GM18861 (cell line): ENCODE measurements at regions not wholly inside any gene's neighbourhood (a gene's known extent, or its start where the extent isn't known, plus 50 kb on each side); places are given as distances from the start of the nearest gene placed in this dataset.
"Not testable (repeated sequence)": the region's sequence is repeated elsewhere in the genome, so short reads cannot be mapped to it uniquely, and the experiment has no call there.

Experiments used
- ATAC-seq: cut with Tn5 transposase; IDR thresholded peaks from one replicate; pipeline ENCODE4 v1.9.1; 2021; ENCODE audit not compliant: unreplicated experiment

- no peak for ATAC-seq
Observed at GRCh38 chr3:104920512-104920911, 446.2 kb upstream of the ALCAM start.

DNA sequence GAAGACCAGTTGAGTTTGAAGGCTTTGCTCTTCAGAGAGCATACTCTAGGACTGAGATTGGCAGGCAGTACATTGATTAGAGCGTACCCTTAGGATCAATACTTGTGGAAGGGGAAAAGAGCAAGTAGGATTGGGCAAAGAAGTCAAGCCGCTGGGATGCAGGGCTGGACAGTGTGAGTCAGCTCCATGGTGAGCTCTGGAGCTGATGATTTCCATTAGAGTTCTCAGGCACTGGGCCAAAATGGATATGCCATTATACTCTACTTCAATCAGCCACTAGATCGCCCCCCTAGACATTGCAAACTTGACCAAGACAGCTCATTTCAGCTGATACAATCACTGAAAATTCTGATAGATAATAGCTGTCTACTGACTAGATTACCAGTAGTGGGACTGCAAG, 432.7 kb upstream of the ALCAM start:
- no peak for ATAC-seq

DNA sequence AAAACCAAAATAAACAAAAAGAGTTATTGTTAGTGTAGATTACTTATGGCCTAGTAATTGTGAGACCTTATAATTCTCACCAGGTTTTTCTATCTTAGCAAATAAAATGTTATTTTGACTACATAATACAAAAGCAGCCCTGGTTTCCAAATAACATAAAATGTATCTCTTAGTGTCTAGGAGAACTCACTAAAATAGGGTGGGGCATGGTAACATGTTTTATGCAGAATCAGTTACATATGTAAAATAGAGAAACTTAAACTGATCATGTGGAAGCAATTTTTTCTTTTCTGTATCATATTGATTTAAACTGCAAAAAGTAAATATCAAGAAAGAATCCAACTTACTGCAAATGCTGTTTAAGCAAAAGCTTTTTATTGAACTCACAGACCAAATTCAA, 431.1 kb upstream of the ALCAM start:
- ATAC-seq: no peak

DNA sequence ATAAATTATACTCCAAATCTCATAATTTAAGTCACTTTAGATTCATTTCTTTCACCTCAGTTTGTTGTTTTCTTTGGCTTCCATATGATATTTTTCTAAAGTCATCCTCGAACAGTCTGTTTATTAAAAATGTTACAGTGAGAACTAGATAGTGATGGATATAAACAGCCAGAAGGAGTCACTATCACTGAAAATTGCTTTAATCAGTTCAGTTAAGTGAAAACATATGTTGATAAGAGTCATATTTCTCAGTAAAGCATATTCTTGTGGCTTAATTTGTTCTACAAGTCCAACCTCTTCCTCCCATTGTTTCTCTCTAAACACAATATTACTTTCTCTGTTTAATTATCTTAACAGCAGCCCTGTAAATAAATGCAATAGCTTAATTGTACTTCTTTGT, 427.5 kb upstream of the ALCAM start:
- ATAC-seq: no peak

DNA sequence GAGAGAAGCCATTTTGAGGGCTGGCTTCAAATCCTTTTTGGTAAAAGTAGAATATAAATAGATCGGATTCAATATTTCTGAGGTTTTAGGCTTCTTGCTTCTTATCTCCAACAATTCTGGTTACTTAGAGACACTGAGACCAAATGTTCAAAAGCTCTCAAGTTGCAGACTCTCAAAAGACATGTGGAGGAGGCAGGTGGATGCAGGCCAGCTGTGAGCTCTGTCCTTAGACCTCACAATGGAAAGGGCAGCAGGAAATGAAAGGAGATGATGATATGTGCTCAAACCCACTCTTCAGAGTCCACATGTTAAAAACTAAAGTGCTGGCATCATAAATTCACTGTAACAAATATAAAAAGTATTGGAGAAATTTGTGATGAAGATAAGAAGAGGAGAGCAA, 424.9 kb upstream of the ALCAM start:
- no peak for ATAC-seq

- ATAC-seq: no peak
Observed at GRCh38 chr3:104943974-104944373, 422.7 kb upstream of the ALCAM start.

DNA sequence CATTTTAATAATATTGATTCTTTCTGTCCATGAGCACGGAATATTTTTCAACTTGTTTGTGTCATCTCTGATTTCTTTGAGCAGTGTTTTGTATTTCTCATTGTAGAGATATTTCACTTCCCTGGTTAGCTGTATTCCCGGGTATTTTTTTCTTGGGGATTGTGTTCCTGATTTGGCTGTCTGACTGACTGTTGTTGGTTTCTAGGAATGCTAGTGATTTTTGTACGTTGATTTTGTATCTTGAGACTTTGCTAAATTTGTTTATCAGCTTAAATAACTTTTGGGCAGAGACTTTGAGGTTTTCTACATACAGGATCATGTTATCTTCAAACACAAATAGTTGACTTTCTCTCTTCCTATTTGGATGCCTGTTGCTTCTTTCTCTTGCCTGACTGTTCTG, 418.8 kb upstream of the ALCAM start:
- no peak for ATAC-seq

GRCh38 chr3:104949810-104950209, 416.9 kb upstream of the ALCAM start:
- not testable (repeated sequence) for ATAC-seq

GRCh38 chr3:104951426-104951825, 415.3 kb upstream of the ALCAM start:
- ATAC-seq: no peak

DNA sequence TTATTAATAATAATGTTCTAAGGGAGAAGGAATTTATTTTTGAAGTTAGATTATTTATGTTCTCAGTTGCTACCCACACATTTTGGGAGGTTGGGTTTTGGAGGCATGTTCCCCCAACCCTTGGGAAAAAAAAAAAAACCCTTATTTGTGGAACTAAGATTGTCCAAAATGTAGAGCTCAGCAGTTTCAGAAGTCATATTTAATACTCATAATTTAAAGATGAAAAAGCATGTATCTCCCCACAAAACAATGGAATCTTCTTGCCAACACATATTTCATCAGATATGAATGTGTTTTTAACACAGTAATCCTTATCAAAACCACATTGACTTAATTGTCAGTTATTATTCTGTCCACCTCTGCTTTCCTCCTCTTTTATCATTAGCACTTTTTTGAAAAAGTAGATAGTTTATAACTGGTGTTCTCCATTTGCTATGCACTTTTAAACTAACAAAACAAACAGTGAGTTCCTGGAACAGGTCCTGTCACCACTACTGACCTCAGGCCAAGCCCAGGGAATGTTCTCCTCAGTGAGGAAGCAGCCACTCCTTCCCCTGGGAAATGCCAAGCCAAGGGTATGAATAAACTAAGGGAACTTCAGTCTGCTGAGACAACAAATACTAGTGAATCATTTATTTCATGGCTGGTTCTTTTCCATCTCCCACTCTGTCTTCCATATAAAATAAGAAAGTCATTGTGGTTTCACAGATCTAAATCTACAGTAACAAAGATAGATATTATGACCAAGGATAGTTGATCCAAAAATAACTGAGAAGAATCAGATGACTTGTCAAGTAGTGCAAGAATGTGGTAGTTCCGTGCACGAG, 414.4 kb upstream of the ALCAM start:
- ATAC-seq: no peak

GRCh38 chr3:104956620-104957345, 409.9 kb upstream of the ALCAM start:
- no peak for ATAC-seq

DNA sequence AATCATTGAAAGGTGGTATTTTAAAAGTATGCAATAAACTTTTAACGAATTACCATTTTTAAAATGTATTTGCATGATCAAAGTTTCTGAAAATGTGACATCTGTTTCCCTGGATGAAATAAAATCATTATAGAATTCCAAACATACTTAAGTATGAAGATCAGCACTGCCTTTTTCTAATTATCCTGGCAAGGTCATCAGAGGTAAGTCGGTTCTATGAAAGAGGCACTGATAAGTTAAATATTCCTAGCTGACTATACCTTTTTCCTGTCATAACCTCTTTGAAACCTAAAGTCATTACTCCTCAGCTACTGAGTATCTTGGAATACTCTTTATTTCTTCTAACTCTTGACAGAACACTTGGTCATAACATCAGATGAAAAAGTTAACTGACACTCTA, 406.1 kb upstream of the ALCAM start:
- ATAC-seq: no peak

GRCh38 chr3:104961851-104962250, 404.9 kb upstream of the ALCAM start:
- no peak for ATAC-seq

DNA sequence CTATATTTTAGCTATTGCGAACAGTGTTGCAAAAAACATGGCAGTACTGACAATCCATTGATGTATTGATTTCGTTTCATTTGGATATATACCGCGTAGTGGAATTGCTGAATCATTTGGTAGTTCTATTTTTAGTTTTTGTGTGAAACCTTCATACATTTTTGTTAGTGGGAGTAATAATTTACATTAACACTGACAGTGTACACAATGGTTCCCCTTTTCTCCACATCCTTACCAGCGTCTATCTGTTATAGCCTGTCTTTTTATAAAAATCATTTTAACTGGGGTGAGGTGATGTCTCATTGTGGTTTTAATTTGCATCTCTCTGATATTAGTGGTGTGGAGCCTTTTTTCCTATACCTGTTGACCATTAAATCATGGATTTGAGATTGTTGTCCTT, 392.4 kb upstream of the ALCAM start:
- ATAC-seq: no peak

GRCh38 chr3:104977719-104978118, 389.0 kb upstream of the ALCAM start:
- no peak for ATAC-seq

DNA sequence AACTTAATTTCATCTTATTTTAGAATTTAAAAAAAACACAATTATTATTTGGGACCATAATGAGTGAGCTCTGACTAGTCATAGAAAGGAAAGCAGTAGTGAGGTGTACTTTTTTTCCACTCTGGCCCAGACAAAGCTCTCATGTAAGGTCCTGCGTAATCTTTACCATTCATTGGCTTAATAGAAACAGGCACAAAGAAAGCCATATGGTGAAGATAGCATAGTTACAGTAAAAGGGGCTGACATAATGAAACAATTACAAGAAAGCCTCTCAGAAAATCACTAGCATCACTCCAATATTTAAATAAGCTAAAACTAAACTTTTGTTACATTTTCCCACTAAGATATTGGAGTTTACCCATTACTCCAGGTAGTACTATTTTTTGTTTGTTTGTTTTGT, 384.6 kb upstream of the ALCAM start:
- ATAC-seq: no peak

DNA sequence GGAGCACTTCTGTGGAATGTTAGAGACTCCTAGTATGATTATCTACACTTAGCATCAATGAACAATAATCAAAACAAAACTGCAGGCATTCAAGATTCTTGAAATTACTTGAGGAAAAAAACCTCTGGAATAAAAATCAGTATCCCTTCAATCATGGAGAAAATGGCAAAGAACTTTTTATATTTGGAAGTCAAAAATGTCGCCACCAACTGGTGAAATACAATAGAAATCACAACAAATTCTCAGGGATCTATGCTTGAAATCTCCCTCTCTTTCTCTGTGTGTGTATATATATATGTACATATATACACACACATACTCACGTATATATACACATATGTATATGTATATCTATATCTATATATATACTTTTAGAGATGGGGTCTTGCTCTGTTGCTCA, 378.9 kb upstream of the ALCAM start:
- ATAC-seq: no peak

GRCh38 chr3:104988496-104988895, 378.2 kb upstream of the ALCAM start:
- ATAC-seq: no peak

GRCh38 chr3:104989878-104990277, 376.8 kb upstream of the ALCAM start:
- ATAC-seq: no peak

DNA sequence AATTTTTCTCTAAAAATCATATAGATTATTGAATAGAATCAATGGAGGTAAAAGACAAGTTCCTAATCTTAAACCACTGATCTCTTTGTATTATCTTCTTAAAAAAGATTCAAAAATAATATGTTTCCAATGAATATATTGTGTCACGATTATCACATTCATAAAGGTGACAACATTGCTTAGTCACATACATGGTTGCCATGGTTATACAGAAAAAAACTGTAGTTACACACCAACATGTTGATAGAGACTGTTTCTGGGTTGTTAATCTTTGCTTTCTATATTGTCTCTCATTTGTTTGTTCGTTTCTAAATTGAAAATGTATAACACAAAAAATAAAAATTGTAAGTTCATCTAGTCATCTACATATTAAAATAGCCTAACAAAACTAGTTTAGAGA, 376.0 kb upstream of the ALCAM start:
- no peak for ATAC-seq

DNA sequence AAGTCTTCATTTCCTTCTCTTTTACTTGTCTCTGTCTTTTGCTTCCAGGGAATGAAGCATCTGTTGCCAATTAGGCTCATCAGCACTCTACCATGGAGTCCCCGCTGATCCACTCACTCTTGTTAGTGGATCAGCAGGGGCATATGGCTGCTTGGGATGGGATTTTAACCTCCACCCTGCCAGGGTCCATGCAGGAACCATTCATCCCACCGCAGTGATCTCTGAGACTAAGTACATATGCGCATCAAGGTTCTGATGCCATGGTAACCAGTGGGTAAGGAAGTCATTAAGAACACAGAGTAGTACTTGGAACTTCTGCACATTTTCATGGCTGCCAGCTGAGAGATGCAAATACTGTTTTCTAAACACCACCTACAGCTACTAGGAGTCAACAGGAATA, 374.0 kb upstream of the ALCAM start:
- ATAC-seq: no peak

- no peak for ATAC-seq
Observed at GRCh38 chr3:105006164-105006563, 360.5 kb upstream of the ALCAM start.

DNA sequence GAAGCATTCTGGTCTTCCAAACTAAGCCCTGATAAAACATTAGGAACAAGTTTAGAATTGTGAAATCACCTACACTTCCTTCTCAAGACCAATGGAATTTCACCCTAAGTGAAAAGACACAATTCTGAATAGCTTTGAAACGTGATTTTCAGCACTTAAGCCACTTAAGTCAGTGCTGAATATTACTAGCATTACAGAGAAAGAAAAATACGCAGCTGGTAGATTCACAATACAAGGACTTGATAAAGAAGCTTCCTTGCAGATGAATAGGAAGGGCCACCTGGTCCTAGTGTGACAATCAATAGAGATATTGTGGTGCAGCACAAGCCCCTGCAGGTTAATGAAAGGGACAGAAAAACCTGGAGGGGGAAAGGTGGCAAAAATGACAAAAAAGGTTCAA, 353.1 kb upstream of the ALCAM start:
- no peak for ATAC-seq
